ENCODE measurements at regions not wholly inside any gene's neighbourhood (a gene's known extent, or its start where the extent isn't known, plus 50 kb on each side); places are given as distances from the start of the nearest gene placed in this dataset.

DNA sequence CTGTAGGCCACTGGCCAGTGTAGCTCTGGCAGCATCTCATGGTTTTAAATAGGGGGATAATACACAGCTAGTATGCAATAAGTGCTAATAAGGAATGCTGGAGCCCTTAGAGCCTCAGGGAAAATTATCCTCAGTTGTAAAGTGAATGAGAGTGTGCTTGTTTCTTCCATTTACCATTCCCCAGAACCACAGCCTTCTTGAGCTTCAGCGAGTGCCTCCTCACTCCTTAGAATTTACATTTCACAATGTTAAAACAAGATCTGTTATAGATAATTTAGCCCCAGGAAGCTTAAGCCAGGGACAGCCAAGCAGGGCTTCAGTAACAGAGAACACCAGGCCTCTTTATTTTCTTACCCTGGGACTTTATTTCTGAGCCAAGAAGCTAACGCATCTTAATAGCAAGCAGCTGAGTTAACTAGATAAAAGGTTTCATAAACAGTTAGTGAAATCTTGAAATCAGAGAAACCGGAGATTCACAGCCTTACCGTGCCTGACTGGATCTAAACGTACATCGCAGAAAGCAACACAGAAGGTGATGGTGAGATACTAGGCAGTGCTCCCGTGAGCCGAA is 535.2 kb downstream of the TDRD15 start:
- no peak for DNase-seq (ENCODE audit: low read depth)
- no peak overlapping the region for H3K4me3 ChIP-seq (ENCODE audit: low read length)
- TF ChIP-seq, protein P1, sequence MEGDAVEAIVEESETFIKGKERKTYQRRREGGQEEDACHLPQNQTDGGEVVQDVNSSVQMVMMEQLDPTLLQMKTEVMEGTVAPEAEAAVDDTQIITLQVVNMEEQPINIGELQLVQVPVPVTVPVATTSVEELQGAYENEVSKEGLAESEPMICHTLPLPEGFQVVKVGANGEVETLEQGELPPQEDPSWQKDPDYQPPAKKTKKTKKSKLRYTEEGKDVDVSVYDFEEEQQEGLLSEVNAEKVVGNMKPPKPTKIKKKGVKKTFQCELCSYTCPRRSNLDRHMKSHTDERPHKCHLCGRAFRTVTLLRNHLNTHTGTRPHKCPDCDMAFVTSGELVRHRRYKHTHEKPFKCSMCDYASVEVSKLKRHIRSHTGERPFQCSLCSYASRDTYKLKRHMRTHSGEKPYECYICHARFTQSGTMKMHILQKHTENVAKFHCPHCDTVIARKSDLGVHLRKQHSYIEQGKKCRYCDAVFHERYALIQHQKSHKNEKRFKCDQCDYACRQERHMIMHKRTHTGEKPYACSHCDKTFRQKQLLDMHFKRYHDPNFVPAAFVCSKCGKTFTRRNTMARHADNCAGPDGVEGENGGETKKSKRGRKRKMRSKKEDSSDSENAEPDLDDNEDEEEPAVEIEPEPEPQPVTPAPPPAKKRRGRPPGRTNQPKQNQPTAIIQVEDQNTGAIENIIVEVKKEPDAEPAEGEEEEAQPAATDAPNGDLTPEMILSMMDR (IDR thresholded peaks at IDR 0.05; ENCODE audit: insufficient read depth, low read depth, low read length, missing control alignments): no peak

DNA sequence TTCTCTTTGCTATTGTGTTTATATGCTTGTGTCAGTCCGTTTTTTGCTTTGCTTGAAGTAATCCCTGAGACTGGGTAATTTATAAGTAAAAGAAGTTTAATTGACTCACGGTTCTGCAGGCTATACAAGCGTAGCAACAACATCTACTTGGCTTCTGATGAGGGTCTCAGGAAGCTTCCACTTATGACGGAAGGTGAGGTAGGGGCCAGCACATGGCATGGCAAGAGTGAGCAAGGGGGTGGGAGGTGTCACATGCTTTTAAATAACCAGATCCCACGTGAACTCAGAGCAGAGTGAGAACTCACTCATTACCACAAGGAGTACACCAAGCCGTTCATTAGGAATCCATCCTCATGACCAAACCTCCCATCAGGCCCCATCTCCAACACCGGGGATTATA is 540.3 kb downstream of the TDRD15 start:
- DNase-seq (ENCODE audit: low read depth): no peak
- no peak overlapping the region for H3K4me3 ChIP-seq (ENCODE audit: low read length)
- TF ChIP-seq, protein P1 (IDR thresholded peaks at IDR 0.05; ENCODE audit: insufficient read depth, low read depth, low read length, missing control alignments): no peak

DNA sequence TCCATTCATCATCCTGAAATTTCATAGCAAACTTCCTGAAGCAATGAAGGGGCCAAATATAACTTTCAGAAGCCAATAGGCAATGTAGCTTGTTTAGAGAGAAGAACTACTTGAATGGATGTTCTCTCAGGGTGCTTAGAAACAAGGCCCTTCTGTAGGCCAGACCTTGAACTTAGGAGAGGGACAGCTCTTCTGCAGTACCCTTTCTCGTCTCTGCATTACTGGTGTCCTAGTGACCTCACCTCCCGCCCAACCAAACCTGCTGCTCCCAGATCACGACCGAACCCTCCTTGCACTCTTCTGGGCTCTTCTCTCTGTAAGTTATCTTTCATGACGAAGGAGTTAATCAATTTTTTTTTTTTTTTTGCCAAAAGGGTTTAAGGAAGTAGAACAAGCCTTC is 543.9 kb downstream of the TDRD15 start:
- no peak overlapping the region for H3K4me3 ChIP-seq (ENCODE audit: low read length)

DNA sequence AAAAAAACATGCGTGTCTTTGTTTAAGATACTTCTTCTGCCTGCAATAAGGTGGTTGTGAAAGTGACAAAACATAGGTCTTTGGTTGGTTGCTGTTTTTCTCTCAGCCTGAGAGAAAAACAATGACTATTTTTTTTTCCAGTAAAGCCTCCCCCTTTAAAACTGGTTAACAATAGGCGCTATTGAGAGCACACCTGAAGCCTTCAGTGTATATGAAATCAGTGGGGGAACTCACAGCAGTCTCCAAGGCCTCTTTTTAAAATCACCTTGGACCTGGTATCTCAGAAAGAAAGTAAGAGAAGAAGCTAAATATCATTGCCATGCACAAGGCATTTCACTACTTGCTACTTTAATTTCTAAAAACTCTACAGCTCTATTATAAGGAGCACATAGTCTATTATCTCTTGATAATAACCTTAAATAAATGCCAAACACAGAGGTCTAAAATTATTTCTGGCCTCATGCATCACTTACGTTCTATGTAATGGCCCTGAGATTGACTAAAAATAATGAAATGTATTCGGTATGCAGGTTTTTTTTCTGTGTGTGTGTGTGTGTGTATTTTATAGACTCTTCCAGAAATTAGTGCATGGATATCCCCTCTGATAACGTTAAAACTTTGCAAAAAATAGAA is 544.4 kb downstream of the TDRD15 start:
- no peak overlapping the region for H3K4me3 ChIP-seq (ENCODE audit: low read length)
- DNase-seq (ENCODE audit: low read depth): no peak
- TF ChIP-seq, protein P1 (IDR thresholded peaks at IDR 0.05; ENCODE audit: insufficient read depth, low read depth, low read length, missing control alignments): no peak

More for the DNA sequence above, 543.9 kb downstream of the TDRD15 start:
- TF ChIP-seq, protein P1 (IDR thresholded peaks at IDR 0.05; ENCODE audit: insufficient read depth, low read depth, low read length, missing control alignments): no peak
- no peak for DNase-seq (ENCODE audit: low read depth)

DNA sequence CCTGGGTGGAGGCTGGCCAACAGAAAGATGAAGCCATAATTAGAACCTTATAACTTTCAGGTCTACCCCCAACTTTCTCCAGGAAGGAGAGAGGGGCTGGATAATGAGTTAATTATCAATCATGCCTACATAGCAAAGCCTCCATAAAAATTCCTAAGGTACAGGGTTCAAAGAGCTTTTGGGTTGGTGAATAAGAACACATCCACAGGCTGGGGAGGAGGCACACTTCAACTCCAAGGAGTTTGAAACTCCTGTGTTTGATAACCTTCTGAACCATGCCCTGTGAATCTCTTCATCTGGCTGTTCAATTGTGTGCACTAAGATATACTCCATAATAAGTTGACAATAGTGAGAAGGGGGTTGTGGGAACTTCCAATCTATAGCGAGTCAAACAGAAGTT is 552.3 kb downstream of the TDRD15 start:
- H3K4me3 ChIP-seq (ENCODE audit: low read length): no peak overlapping the region
- DNase-seq (ENCODE audit: low read depth): no peak
- TF ChIP-seq, protein P1 (IDR thresholded peaks at IDR 0.05; ENCODE audit: insufficient read depth, low read depth, low read length, missing control alignments): no peak

DNA sequence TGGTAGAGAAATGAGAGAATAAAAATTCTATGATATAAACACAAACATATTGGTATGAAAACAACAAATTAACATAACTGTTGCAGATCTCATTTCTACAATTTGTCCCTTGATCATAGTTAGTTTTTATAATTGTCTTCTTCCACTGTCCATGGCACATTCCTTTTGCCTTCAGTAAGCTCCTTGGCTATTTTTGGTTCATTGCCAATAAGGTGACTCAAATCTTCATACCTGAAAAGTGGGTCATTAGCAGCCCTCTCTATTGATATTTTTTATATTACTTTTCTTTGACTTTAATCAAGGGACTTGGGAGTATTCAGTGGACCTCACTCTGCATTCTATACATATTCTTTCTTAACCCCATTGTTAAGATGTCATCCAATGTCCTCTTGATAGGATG is 552.9 kb downstream of the TDRD15 start:
- peak; percentile 48 for DNase-seq (ENCODE audit: low read depth)
- H3K4me3 ChIP-seq (ENCODE audit: low read length): no peak overlapping the region

More for the DNA sequence above, 552.9 kb downstream of the TDRD15 start:
- TF ChIP-seq, protein P1 (IDR thresholded peaks at IDR 0.05; ENCODE audit: insufficient read depth, low read depth, low read length, missing control alignments): no peak

Measured in epithelial cell of esophagus (primary cell).